ENCODE measurements at regions not wholly inside any gene's neighbourhood (a gene's known extent, or its start where the extent isn't known, plus 50 kb on each side); places are given as distances from the start of the nearest gene placed in this dataset.

DNA sequence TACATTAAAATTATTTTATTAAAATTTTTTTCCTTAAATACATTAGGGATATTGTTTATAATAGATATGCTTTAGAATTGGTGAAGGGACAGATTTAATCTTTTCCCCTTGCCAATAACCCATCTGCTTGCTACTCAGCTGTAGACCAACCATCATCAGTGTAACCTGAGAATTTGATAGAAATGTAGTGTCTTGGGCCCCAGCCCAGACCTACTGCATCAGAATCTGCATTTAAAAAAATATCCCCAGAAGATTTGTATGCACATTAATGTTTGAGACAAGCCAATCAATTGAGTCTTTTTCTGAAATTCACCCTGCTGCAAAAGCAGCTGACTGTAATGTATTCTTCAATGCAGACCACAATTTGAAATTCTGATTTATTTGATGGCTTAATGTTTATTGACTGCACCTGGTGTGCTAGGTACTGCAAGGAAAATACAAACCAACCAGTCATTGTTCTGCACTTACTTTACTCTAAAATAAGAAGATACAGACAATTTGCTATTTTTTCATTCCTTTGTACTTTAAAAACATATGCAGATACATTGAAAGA is 190.7 kb upstream of the SGO1 start:
- POLR2A ChIA-PET = no interaction called here
- no peaks in the 10 kb centered on the region for H3K9me2 ChIP-seq (ENCODE audit: insufficient read depth)
- RAD21 ChIA-PET (ENCODE audit: low non-redundant PET in 1 of 2, low total read pairs in 2 of 2, uncharacterized antibody in 2 of 2, unreplicated experiment in 2 of 2) = no interaction called here

DNA sequence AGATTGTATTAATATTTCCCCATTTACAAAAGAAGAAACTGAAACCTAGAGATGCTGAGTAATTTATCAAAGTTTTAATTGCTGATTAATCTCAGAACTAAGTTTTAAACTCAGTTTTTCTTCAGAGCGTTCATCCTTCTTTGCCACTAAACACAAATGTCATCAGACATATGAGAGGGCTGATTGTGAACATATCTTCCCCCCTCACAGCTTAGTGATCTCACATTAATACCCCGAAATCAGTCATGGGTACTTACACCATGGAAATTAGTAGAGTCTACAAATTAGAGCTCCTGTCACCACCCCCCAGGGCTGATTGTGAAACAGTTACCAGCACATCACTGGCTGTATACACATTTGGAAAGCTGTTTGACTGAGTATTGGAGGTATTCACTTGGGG is 189.3 kb upstream of the SGO1 start:
- DNase-seq (ENCODE audit: low read depth, low spot score) = no peak
- Histone ChIP-seq H3K9me2 (ENCODE audit: insufficient read depth) (no peaks in the 10 kb centered on the region), H3K9me3 (ENCODE audit: control insufficient read depth in 1 of 2, insufficient read depth in 1 of 2, low read depth in 1 of 2, low read length in 2 of 2) (no peaks in the 10 kb centered on the region), H3K4me3 (replicated peaks in 1 of 2; ENCODE audit: low read depth in 1 of 2, low read length in 2 of 2) (no peak overlapping the region), H2AFZ (ENCODE audit: low read depth, low read length, poor library complexity, severe bottlenecking) (no peak overlapping the region), H3K27me3 (ENCODE audit: insufficient read depth, low read length) (no peaks in the 10 kb centered on the region), H3K4me2 (ENCODE audit: low read length) (no peak overlapping the region), H3K79me2 (ENCODE audit: insufficient read depth, low read length) (no peaks in the 10 kb centered on the region), H3K4me1 (ENCODE audit: control insufficient read depth in 1 of 2, insufficient read depth in 2 of 2, low read length in 2 of 2) (no peaks in the 10 kb centered on the region), H4K20me1 (ENCODE audit: insufficient read depth) (no peaks in the 10 kb centered on the region), H3K9ac (ENCODE audit: low read length) (no peak overlapping the region), H3K36me3 (ENCODE audit: control insufficient read depth in 1 of 2, insufficient read depth in 2 of 2, low read length in 2 of 2) (no peaks in the 10 kb centered on the region), H3K27ac (ENCODE audit: low read depth, low read length) (no peak overlapping the region)
- no peak for TF ChIP-seq SRF (IDR thresholded peaks at IDR 0.05; ENCODE audit: low read depth)
- TF ChIP-seq EGR1 (IDR thresholded peaks at IDR 0.05; ENCODE audit: low read depth) = no peak
- no peak for TF ChIP-seq ELF1 (IDR thresholded peaks at IDR 0.05; ENCODE audit: borderline replicate concordance, low read depth)
- TF ChIP-seq SIN3A (IDR thresholded peaks at IDR 0.05; ENCODE audit: low read depth) = no peak
- no peak for TF ChIP-seq FOSL1 (IDR thresholded peaks at IDR 0.05; ENCODE audit: low read depth)
- no peak for TF ChIP-seq TCF7L2 (IDR thresholded peaks at IDR 0.05; ENCODE audit: borderline replicate concordance, extremely low read depth, insufficient read depth, insufficient read length)
- TF ChIP-seq POLR2A (IDR thresholded peaks at IDR 0.05; ENCODE audit: borderline replicate concordance, extremely low read depth, insufficient read depth, insufficient read length) = no peak
- TF ChIP-seq, protein P1, sequence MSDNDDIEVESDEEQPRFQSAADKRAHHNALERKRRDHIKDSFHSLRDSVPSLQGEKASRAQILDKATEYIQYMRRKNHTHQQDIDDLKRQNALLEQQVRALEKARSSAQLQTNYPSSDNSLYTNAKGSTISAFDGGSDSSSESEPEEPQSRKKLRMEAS (IDR thresholded peaks at IDR 0.05) = no peak
- TF ChIP-seq, protein P2, sequence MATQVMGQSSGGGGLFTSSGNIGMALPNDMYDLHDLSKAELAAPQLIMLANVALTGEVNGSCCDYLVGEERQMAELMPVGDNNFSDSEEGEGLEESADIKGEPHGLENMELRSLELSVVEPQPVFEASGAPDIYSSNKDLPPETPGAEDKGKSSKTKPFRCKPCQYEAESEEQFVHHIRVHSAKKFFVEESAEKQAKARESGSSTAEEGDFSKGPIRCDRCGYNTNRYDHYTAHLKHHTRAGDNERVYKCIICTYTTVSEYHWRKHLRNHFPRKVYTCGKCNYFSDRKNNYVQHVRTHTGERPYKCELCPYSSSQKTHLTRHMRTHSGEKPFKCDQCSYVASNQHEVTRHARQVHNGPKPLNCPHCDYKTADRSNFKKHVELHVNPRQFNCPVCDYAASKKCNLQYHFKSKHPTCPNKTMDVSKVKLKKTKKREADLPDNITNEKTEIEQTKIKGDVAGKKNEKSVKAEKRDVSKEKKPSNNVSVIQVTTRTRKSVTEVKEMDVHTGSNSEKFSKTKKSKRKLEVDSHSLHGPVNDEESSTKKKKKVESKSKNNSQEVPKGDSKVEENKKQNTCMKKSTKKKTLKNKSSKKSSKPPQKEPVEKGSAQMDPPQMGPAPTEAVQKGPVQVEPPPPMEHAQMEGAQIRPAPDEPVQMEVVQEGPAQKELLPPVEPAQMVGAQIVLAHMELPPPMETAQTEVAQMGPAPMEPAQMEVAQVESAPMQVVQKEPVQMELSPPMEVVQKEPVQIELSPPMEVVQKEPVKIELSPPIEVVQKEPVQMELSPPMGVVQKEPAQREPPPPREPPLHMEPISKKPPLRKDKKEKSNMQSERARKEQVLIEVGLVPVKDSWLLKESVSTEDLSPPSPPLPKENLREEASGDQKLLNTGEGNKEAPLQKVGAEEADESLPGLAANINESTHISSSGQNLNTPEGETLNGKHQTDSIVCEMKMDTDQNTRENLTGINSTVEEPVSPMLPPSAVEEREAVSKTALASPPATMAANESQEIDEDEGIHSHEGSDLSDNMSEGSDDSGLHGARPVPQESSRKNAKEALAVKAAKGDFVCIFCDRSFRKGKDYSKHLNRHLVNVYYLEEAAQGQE (IDR thresholded peaks at IDR 0.05; ENCODE audit: low read depth) = no peak
- no peak for TF ChIP-seq CEBPB (IDR thresholded peaks at IDR 0.05; ENCODE audit: low read depth)
- TF ChIP-seq EZH2phosphoT487 (IDR thresholded peaks at IDR 0.05; ENCODE audit: borderline replicate concordance) = no peak
- TF ChIP-seq ZNF274 (IDR thresholded peaks at IDR 0.05; ENCODE audit: low read depth, low read length) = no peak
- CTCF ChIA-PET = no interaction called here
- intact Hi-C loops (cut with micrococcal nuclease) = no loop called here
- BruUV-seq (replicated peaks) = no TSS peak
- POLR2A ChIA-PET = no interaction called here
- RAD21 ChIA-PET (ENCODE audit: low non-redundant PET in 1 of 2, low total read pairs in 2 of 2, uncharacterized antibody in 2 of 2, unreplicated experiment in 2 of 2) = no interaction called here
- ATAC-seq = no peak

More for the DNA sequence above, 190.7 kb upstream of the SGO1 start:
- no peaks in the 10 kb centered on the region for H3K4me1 ChIP-seq (ENCODE audit: control insufficient read depth in 1 of 2, insufficient read depth in 2 of 2, low read length in 2 of 2)
- no peak overlapping the region for H3K27ac ChIP-seq (ENCODE audit: low read depth, low read length)
- no peaks in the 10 kb centered on the region for H3K27me3 ChIP-seq (ENCODE audit: insufficient read depth, low read length)
- H3K4me2 ChIP-seq (ENCODE audit: low read length) = no peak overlapping the region
- DNase-seq (ENCODE audit: low read depth, low spot score) (no peak), ATAC-seq (no peak)
- no peak overlapping the region for H3K9ac ChIP-seq (ENCODE audit: low read length)
- CTCF ChIA-PET = no interaction called here
- BruUV-seq (replicated peaks) = no TSS peak
- intact Hi-C loops (cut with micrococcal nuclease) = no loop called here
- H3K4me3 ChIP-seq (replicated peaks in 1 of 2; ENCODE audit: low read depth in 1 of 2, low read length in 2 of 2) = no peak overlapping the region
- no peaks in the 10 kb centered on the region for H3K79me2 ChIP-seq (ENCODE audit: insufficient read depth, low read length)
- H2AFZ ChIP-seq (ENCODE audit: low read depth, low read length, poor library complexity, severe bottlenecking) = no peak overlapping the region
- H4K20me1 ChIP-seq (ENCODE audit: insufficient read depth) = no peaks in the 10 kb centered on the region
- TF ChIP-seq EGR1 (IDR thresholded peaks at IDR 0.05; ENCODE audit: low read depth) = no peak
- TF ChIP-seq SRF (IDR thresholded peaks at IDR 0.05; ENCODE audit: low read depth) = no peak
- TF ChIP-seq CBX3 (IDR thresholded peaks at IDR 0.05; ENCODE audit: low read depth) = no peak
- no peaks in the 10 kb centered on the region for H3K36me3 ChIP-seq (ENCODE audit: control insufficient read depth in 1 of 2, insufficient read depth in 2 of 2, low read length in 2 of 2)
- no peaks in the 10 kb centered on the region for H3K9me3 ChIP-seq (ENCODE audit: control insufficient read depth in 1 of 2, insufficient read depth in 1 of 2, low read depth in 1 of 2, low read length in 2 of 2)

Measured in HCT116 (cell line).